GM23338 (cell line): ENCODE measurements at regions not wholly inside any gene's neighbourhood (a gene's known extent, or its start where the extent isn't known, plus 50 kb on each side); places are given as distances from the start of the nearest gene placed in this dataset.
"Not testable (repeated sequence)": the region's sequence is repeated elsewhere in the genome, so short reads cannot be mapped to it uniquely, and the experiment has no call there.

Experiments
- POLR2AphosphoS5 ChIP-seq: IDR thresholded peaks from 2 replicates; pipeline ENCODE4 v1.6.1; 2016; ENCODE audit warnings: antibody characterized with exemption, low read depth
- TF ChIP-seq, protein P1 (sequence below), 2 experiments: fragments of 200-600 bp in 1 of 2; sonication (generic) in 1 of 2; conservative IDR thresholded peaks; 2 replicates each; pipeline versions ENCODE4 v1.5.1 to v1.6.1; 2016 to 2017; ENCODE audit warnings: antibody characterized with exemption in 2 of 2, low read depth in 2 of 2, mild to moderate bottlenecking in 2 of 2, moderate library complexity in 1 of 2

DNA sequence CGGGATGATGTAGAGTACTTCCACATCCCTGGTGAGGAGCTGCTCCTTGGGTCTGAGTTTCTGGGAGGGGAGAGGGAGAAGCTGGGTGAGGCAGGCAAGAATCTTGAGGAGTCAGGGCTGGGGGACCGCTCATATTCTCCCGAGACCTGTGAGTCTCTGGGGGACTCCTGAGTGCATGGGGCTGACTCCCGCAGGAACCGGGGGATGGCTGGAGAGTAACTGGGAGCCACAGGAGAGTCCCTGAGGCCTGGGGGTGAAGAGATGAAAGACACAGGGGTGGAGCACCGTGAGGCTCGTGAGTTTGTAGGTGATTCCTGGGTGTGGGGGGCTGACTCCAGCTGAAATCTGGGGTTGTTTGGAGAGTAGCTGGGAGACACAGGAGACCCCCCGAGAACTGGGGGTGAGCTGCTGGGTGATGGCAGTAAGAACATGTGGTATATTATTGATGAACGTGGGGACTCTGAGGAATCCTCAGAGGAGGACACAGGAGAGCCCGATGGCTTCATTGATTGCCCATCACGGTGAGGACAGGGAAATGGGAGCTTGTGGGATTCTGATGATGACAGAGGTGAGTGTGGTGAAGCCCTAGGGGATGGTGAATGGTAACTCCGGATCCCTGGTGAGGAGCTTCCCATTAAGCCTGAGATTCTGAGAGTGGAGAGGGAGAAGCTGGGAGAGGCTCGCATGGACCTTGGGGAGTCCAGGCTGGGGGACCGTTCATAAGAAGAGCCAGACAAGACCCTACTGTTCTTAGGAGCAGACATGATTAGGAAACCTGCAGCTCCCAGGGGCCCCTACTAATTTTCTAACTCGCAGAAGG, 301.1 kb downstream of the CWH43 start:
- TF ChIP-seq, protein P1, sequence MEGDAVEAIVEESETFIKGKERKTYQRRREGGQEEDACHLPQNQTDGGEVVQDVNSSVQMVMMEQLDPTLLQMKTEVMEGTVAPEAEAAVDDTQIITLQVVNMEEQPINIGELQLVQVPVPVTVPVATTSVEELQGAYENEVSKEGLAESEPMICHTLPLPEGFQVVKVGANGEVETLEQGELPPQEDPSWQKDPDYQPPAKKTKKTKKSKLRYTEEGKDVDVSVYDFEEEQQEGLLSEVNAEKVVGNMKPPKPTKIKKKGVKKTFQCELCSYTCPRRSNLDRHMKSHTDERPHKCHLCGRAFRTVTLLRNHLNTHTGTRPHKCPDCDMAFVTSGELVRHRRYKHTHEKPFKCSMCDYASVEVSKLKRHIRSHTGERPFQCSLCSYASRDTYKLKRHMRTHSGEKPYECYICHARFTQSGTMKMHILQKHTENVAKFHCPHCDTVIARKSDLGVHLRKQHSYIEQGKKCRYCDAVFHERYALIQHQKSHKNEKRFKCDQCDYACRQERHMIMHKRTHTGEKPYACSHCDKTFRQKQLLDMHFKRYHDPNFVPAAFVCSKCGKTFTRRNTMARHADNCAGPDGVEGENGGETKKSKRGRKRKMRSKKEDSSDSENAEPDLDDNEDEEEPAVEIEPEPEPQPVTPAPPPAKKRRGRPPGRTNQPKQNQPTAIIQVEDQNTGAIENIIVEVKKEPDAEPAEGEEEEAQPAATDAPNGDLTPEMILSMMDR (conservative IDR thresholded peaks at IDR 0.05; ENCODE audit: low read depth in 2 of 2) = not testable (repeated sequence)
- not testable (repeated sequence) for TF ChIP-seq POLR2AphosphoS5
